ENCODE measurements at regions not wholly inside any gene's neighbourhood (a gene's known extent, or its start where the extent isn't known, plus 50 kb on each side); places are given as distances from the start of the nearest gene placed in this dataset.

DNA sequence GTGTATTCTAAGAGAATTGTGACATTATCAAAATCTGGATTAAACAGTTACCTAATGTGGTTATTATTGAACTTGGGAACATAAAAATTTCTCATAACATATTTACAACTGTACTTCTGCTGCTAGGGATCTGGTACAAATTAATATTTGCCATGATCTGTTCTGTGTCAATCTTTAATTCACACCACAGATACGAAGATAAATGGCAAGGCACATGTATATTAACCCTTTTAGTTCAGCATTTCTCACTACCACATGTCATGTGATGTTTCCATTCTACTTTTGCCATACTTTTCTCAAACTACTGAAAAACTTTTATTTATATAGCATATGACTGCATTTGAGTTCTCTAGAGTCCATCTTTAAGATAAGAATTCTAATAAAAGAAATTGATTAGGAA is 295.3 kb upstream of the DDX18 start:
- TF ChIP-seq, protein P1, sequence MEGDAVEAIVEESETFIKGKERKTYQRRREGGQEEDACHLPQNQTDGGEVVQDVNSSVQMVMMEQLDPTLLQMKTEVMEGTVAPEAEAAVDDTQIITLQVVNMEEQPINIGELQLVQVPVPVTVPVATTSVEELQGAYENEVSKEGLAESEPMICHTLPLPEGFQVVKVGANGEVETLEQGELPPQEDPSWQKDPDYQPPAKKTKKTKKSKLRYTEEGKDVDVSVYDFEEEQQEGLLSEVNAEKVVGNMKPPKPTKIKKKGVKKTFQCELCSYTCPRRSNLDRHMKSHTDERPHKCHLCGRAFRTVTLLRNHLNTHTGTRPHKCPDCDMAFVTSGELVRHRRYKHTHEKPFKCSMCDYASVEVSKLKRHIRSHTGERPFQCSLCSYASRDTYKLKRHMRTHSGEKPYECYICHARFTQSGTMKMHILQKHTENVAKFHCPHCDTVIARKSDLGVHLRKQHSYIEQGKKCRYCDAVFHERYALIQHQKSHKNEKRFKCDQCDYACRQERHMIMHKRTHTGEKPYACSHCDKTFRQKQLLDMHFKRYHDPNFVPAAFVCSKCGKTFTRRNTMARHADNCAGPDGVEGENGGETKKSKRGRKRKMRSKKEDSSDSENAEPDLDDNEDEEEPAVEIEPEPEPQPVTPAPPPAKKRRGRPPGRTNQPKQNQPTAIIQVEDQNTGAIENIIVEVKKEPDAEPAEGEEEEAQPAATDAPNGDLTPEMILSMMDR (IDR thresholded peaks at IDR 0.05) = no peak
- no peak for TF ChIP-seq POLR2A (IDR thresholded peaks at IDR 0.05)

Data from lower leg skin (tissue), 3 donors.